Midbrain (tissue), 1 donor: ENCODE measurements at regions not wholly inside any gene's neighbourhood (a gene's known extent, or its start where the extent isn't known, plus 50 kb on each side); places are given as distances from the start of the nearest gene placed in this dataset.

Experiments
- DNase-seq: peaks from one replicate; lab custom pipeline; 2025; lab: John Stamatoyannopoulos, UW

GRCh38 chr3:23664459-23664858, 141.3 kb upstream of the UBE2E1 start:
- DNase-seq = no peak

- no peak for DNase-seq
These were observed 140.0 kb upstream of the UBE2E1 start for GRCh38 chr3:23665741-23666140.

- no peak for DNase-seq
These were observed 138.9 kb upstream of the UBE2E1 start for GRCh38 chr3:23666818-23667217.

GRCh38 chr3:23667536-23668429, 138.0 kb upstream of the UBE2E1 start:
- no peak for DNase-seq

GRCh38 chr3:23668430-23668904, 137.3 kb upstream of the UBE2E1 start:
- no peak for DNase-seq

- no peak for DNase-seq
These were observed 136.1 kb upstream of the UBE2E1 start for GRCh38 chr3:23669541-23670255.

GRCh38 chr3:23671851-23672589, 133.7 kb upstream of the UBE2E1 start:
- DNase-seq = no peak

- DNase-seq = no peak
These were observed 133.1 kb upstream of the UBE2E1 start for GRCh38 chr3:23672628-23673027.

GRCh38 chr3:23675010-23675409, 130.7 kb upstream of the UBE2E1 start:
- no peak for DNase-seq

GRCh38 chr3:23676093-23676492, 129.7 kb upstream of the UBE2E1 start:
- no peak for DNase-seq

- no peak for DNase-seq
These were observed 123.1 kb upstream of the UBE2E1 start for GRCh38 chr3:23682646-23683045.

GRCh38 chr3:23685541-23686258, 120.1 kb upstream of the UBE2E1 start:
- no peak for DNase-seq

GRCh38 chr3:23686519-23686918, 119.2 kb upstream of the UBE2E1 start:
- no peak for DNase-seq

GRCh38 chr3:23691357-23691895, 114.3 kb upstream of the UBE2E1 start:
- DNase-seq = no peak

- no peak for DNase-seq
These were observed 108.9 kb upstream of the UBE2E1 start for GRCh38 chr3:23696842-23697241.

- no peak for DNase-seq
These were observed 108.3 kb upstream of the UBE2E1 start for GRCh38 chr3:23697416-23697815.

GRCh38 chr3:23698652-23699313, 107.0 kb upstream of the UBE2E1 start:
- no peak for DNase-seq

- no peak for DNase-seq
These were observed 105.1 kb upstream of the UBE2E1 start for GRCh38 chr3:23700616-23701015.

- no peak for DNase-seq
These were observed 103.8 kb upstream of the UBE2E1 start for GRCh38 chr3:23701716-23702597.

- DNase-seq = no peak
These were observed 101.5 kb upstream of the UBE2E1 start for GRCh38 chr3:23704298-23704697.
